Smooth muscle cell (in vitro differentiated cells): ENCODE measurements at regions not wholly inside any gene's neighbourhood (a gene's known extent, or its start where the extent isn't known, plus 50 kb on each side); places are given as distances from the start of the nearest gene placed in this dataset.
"Not testable (repeated sequence)": the region's sequence is repeated elsewhere in the genome, so short reads cannot be mapped to it uniquely, and the experiment has no call there.

Experiments used
- DNase-seq: peaks from one replicate; lab custom pipeline; 2025; ENCODE audit not compliant: unreplicated experiment; lab: John Stamatoyannopoulos, UW
- H2AFZ ChIP-seq: fragments of 200-600 bp; sonication (generic); 2 replicates; pipeline ENCODE4 v1.6.0; 2016; ENCODE audit warnings: antibody characterized with exemption, low read depth, mild to moderate bottlenecking
- H3F3A ChIP-seq: fragments of 200-600 bp; sonication (generic); 2 replicates; pipeline ENCODE4 v1.6.0; 2017; ENCODE audit warnings: antibody characterized with exemption, low read depth
- H3K27ac ChIP-seq: fragments of 200-600 bp; sonication (generic); 2 replicates; pipeline ENCODE4 v1.5.1; 2016; ENCODE audit warnings: low read depth, mild to moderate bottlenecking
- H3K27me3 ChIP-seq: fragments of 200-600 bp; sonication (generic); 2 replicates; pipeline ENCODE4 v1.6.1; 2016; ENCODE audit warnings: low read depth, mild to moderate bottlenecking
- H3K36me3 ChIP-seq: fragments of 200-600 bp; sonication (generic); 2 replicates; pipeline ENCODE4 v1.5.1; 2016; ENCODE audit warnings: low read depth
- H3K4me1 ChIP-seq: fragments of 200-600 bp; sonication (generic); 2 replicates; pipeline ENCODE4 v1.5.1; 2016; ENCODE audit warnings: low read depth
- H3K4me2 ChIP-seq: fragments of 200-600 bp; sonication (generic); 2 replicates; pipeline ENCODE4 v1.6.0; 2016; ENCODE audit warnings: mild to moderate bottlenecking
- H3K4me3 ChIP-seq: fragments of 200-600 bp; sonication (generic); 2 replicates; pipeline ENCODE4 v1.5.1; 2016; ENCODE audit warnings: mild to moderate bottlenecking
- H3K79me2 ChIP-seq: fragments of 200-600 bp; sonication (generic); 2 replicates; pipeline ENCODE4 v1.6.0; 2016; ENCODE audit warnings: low read depth, mild to moderate bottlenecking
- H3K9ac ChIP-seq: fragments of 200-600 bp; sonication (generic); 2 replicates; pipeline ENCODE4 v1.6.0; 2016; ENCODE audit warnings: low read depth
- H3K9me3 ChIP-seq: fragments of 200-600 bp; sonication (generic); replicated peaks from 2 replicates; pipeline ENCODE4 v1.5.1; 2016; ENCODE audit warnings: low read depth
- H4K20me1 ChIP-seq: fragments of 200-600 bp; sonication (generic); 2 replicates; pipeline ENCODE4 v1.6.0; 2016; ENCODE audit warnings: low read depth
- WGBS: methylation state at CpG from one replicate; pipeline ENCODE4 v1.1.7; 2016; ENCODE audit warnings: low lambda C conversion rate; 5-methylcytosine and 5-hydroxymethylcytosine counted together
- TF ChIP-seq, protein P1 (sequence below): fragments of 200-600 bp; sonication (generic); IDR thresholded peaks from 2 replicates; pipeline ENCODE4 v1.5.1; 2017; ENCODE audit warnings: borderline replicate concordance, mild to moderate bottlenecking, antibody characterized with exemption; ENCODE audit not compliant: insufficient read depth, poor library complexity, severe bottlenecking

DNA sequence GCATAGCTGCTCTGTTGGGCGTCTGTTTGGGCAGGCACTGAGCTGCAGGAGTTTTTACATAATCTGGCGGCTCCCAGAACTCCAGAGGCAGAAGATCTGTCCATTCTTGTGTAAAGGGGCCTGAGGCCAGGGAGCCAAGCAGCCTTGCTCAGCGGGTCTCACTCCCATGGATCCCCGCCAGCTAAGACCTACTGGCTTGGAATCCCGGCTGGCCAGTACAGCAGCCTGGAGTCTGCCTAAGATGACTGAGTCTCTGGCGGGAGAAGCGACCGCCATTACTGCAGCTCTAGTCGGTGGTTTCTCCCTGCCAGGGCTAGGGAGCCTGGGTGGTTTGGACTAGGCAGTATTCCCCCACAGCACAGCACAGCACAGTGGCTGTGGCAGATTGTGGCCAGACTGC lies 268.4 kb upstream of the SYNCRIP start:
- WGBS: 95% methylated on average over 9 of the region's 9 CpGs

DNA sequence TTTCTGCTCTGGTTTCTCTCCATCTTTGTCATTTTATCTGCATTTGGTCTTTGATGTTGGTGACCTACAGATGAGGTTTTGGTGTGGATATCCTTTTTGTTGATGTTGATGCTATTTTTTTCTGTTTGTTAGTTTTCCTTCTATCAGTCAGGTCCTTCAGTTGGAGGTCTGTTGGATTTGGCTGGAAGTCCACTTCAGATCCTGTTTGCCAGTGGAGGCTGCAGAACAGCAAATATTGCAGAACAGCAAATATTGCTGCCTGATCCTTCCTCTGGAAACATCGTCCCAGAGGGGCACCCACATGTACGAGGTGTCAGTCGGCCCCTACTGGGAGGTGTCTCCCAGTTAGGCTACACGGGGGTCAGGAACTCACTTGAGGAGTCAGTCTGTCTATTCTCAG lies 265.4 kb upstream of the SYNCRIP start:
- H3F3A ChIP-seq: not testable (repeated sequence)

More for the DNA sequence above, 268.4 kb upstream of the SYNCRIP start:
- no peak for DNase-seq
- Histone ChIP-seq H3K27ac (no peak overlapping the region), H4K20me1 (no peaks in the 10 kb centered on the region), H3K36me3 (no peaks in the 10 kb centered on the region), H3K4me3 (no peak overlapping the region), H2AFZ (no peak overlapping the region), H3K4me2 (no peak overlapping the region), H3F3A (no peaks in the 10 kb centered on the region), H3K4me1 (no peaks in the 10 kb centered on the region), H3K27me3 (no peaks in the 10 kb centered on the region), H3K79me2 (no peaks in the 10 kb centered on the region), H3K9ac (no peak overlapping the region), H3K9me3 (no peaks in the 10 kb centered on the region)
- TF ChIP-seq, protein P1, sequence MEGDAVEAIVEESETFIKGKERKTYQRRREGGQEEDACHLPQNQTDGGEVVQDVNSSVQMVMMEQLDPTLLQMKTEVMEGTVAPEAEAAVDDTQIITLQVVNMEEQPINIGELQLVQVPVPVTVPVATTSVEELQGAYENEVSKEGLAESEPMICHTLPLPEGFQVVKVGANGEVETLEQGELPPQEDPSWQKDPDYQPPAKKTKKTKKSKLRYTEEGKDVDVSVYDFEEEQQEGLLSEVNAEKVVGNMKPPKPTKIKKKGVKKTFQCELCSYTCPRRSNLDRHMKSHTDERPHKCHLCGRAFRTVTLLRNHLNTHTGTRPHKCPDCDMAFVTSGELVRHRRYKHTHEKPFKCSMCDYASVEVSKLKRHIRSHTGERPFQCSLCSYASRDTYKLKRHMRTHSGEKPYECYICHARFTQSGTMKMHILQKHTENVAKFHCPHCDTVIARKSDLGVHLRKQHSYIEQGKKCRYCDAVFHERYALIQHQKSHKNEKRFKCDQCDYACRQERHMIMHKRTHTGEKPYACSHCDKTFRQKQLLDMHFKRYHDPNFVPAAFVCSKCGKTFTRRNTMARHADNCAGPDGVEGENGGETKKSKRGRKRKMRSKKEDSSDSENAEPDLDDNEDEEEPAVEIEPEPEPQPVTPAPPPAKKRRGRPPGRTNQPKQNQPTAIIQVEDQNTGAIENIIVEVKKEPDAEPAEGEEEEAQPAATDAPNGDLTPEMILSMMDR: no peak

DNA sequence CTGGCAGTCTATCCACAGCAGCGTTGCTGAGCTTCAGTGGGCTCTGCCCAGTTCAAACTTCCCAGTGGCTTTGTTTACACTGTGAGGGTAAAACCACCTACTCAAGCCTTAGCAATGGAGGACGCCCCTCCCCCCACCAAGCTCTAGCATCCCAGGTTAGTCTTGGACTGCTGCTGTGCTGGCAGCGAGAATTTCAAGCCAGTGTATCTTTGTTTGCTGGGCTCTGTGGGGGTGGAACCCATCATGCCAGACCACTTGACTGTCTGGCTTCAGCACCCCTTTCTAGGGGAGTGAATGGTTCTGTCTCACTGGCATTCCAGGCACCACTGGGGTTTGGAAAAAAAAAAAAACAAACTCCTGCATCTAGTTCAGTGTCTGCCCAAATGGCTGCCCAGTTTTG lies 249.7 kb upstream of the SYNCRIP start:
- TF ChIP-seq, protein P1: no peak
- H3F3A ChIP-seq: no peaks in the 10 kb centered on the region
- H2AFZ ChIP-seq: no peak overlapping the region
- H3K4me3 ChIP-seq: no peak overlapping the region
- no peaks in the 10 kb centered on the region for H4K20me1 ChIP-seq
- H3K4me1 ChIP-seq: no peaks in the 10 kb centered on the region
- no peaks in the 10 kb centered on the region for H3K36me3 ChIP-seq
- no peak overlapping the region for H3K4me2 ChIP-seq
- no peaks in the 10 kb centered on the region for H3K27me3 ChIP-seq
- H3K79me2 ChIP-seq: no peaks in the 10 kb centered on the region
- WGBS: 60% methylated on average over 3 of the region's 3 CpGs
- no peak for DNase-seq
- no peaks in the 10 kb centered on the region for H3K9me3 ChIP-seq
- H3K27ac ChIP-seq: no peak overlapping the region
- H3K9ac ChIP-seq: no peak overlapping the region

More for the DNA sequence above, 265.4 kb upstream of the SYNCRIP start:
- not testable (repeated sequence) for H3K27me3 ChIP-seq, H3K4me1 ChIP-seq, H3K4me3 ChIP-seq, H4K20me1 ChIP-seq, H3K36me3 ChIP-seq, DNase-seq, H3K4me2 ChIP-seq, H3K79me2 ChIP-seq, H3K9me3 ChIP-seq, H3K27ac ChIP-seq, H3K9ac ChIP-seq, H2AFZ ChIP-seq
- 88% methylated on average over 4 of the region's 4 CpGs for WGBS

DNA sequence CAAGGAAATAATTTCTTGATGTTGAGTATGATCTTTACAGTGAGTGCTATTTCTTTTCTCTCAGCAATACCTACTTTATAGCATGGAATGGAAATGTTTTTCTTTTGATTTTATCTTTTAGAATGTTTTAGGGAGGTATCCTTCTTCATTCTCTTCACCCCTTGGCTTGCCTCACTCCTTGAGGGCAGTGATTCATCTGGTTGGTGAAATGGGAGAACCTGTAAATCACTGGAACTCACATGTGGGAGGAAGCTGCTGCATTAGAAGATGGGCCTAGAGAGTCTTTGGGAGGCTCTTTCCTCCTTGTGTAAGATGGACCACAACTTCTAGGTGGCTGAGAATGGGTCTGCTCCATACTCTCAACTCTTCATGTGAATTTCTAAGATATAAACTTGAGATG lies 244.8 kb upstream of the SYNCRIP start:
- H2AFZ ChIP-seq: no peak overlapping the region
- no peaks in the 10 kb centered on the region for H4K20me1 ChIP-seq
- TF ChIP-seq, protein P1: no peak
- H3K79me2 ChIP-seq: no peaks in the 10 kb centered on the region
- DNase-seq: no peak
- no peaks in the 10 kb centered on the region for H3K9me3 ChIP-seq
- H3K36me3 ChIP-seq: no peaks in the 10 kb centered on the region
- H3K27me3 ChIP-seq: no peaks in the 10 kb centered on the region
- no peaks in the 10 kb centered on the region for H3K4me1 ChIP-seq
- no peak overlapping the region for H3K9ac ChIP-seq
- no peak overlapping the region for H3K4me3 ChIP-seq
- H3K4me2 ChIP-seq: no peak overlapping the region
- H3F3A ChIP-seq: no peaks in the 10 kb centered on the region
- no peak overlapping the region for H3K27ac ChIP-seq
